Breast epithelium (tissue), 3 donors: ENCODE measurements at regions not wholly inside any gene's neighbourhood (a gene's known extent, or its start where the extent isn't known, plus 50 kb on each side); places are given as distances from the start of the nearest gene placed in this dataset.

Source experiments
- POLR2AphosphoS5 ChIP-seq, 3 donors: sonication (generic); formaldehyde crosslinking; IDR thresholded peaks; one replicate each; pipeline ENCODE4 v1.6.1; 2017; ENCODE audit warnings: antibody characterized with exemption in 3 of 3
- TF ChIP-seq, protein P1 (sequence below), 3 donors: fragments of 450-650 bp; IDR thresholded peaks; one replicate each; pipeline ENCODE4 v1.5.1; 2016 to 2017; ENCODE audit warnings: antibody characterized with exemption in 3 of 3, mild to moderate bottlenecking in 3 of 3, moderate library complexity in 3 of 3

GRCh38 chr5:117161718-117162335 is 587.2 kb upstream of the SEMA6A start:
- TF ChIP-seq, protein P1, sequence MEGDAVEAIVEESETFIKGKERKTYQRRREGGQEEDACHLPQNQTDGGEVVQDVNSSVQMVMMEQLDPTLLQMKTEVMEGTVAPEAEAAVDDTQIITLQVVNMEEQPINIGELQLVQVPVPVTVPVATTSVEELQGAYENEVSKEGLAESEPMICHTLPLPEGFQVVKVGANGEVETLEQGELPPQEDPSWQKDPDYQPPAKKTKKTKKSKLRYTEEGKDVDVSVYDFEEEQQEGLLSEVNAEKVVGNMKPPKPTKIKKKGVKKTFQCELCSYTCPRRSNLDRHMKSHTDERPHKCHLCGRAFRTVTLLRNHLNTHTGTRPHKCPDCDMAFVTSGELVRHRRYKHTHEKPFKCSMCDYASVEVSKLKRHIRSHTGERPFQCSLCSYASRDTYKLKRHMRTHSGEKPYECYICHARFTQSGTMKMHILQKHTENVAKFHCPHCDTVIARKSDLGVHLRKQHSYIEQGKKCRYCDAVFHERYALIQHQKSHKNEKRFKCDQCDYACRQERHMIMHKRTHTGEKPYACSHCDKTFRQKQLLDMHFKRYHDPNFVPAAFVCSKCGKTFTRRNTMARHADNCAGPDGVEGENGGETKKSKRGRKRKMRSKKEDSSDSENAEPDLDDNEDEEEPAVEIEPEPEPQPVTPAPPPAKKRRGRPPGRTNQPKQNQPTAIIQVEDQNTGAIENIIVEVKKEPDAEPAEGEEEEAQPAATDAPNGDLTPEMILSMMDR (IDR thresholded peaks at IDR 0.05), result no peak
- no peak for TF ChIP-seq POLR2AphosphoS5 (IDR thresholded peaks at IDR 0.05)
